Coronary artery (tissue), 2 donors: ENCODE measurements at regions not wholly inside any gene's neighbourhood (a gene's known extent, or its start where the extent isn't known, plus 50 kb on each side); places are given as distances from the start of the nearest gene placed in this dataset.

Experiments used
- DNase-seq: peaks from one replicate; pipeline ENCODE4 v3.0.0-alpha.2; 2017; ENCODE audit warnings: low spot score
- H3K27ac ChIP-seq, 2 donors: fragments of 200-600 bp; sonication (generic); one replicate each; pipeline ENCODE4 v1.5.1; 2016 to 2019
- H3K4me3 ChIP-seq: fragments of 200-600 bp; sonication (generic); 2 replicates; pipeline ENCODE4 v1.5.1; 2016; ENCODE audit warnings: mild to moderate bottlenecking, moderate library complexity
- CTCF ChIP-seq: fragments of 200-600 bp; sonication (generic); IDR thresholded peaks from one replicate; pipeline ENCODE4 v1.5.1; 2019; ENCODE audit warnings: antibody characterized with exemption

DNA sequence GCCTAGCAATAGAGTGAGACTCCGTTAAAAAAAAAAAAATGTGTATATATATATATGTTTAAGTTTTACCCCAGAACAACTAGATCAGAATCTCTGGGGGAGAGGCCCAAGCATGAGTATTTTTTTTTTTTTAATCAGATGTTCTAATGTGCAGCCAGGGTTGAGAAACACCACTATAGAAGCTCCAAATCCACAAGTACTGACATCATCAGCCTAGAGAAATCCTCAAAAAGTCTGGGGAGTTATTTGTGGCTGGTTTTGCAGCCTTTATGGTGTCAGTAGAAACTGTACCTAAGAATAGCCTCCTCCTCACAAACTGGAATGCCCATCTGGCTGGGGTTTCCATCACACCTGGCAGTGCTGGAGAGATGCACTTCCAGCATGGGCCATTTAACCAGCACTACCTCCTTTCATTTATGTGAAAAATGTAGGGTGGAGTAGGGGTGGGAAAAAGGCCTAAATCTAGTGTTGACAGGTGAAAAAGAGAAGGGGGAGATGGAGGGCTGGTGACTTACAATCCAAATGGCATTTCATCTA, 93.5 kb downstream of the CBLL2 start:
- H3K4me3 ChIP-seq: no peak overlapping the region
- no peak for DNase-seq
- no peak overlapping the region for H3K27ac ChIP-seq
- TF ChIP-seq CTCF: no peak

- no peak overlapping the region for H3K27ac ChIP-seq
- no peak for TF ChIP-seq CTCF
- no peak overlapping the region for H3K4me3 ChIP-seq
- no peak for DNase-seq
Observed at GRCh38 chrX:22366906-22367305, 94.2 kb downstream of the CBLL2 start.

GRCh38 chrX:22373094-22373493, 100.4 kb downstream of the CBLL2 start:
- no peak overlapping the region for H3K27ac ChIP-seq
- H3K4me3 ChIP-seq: no peak overlapping the region
- no peak for TF ChIP-seq CTCF
- no peak for DNase-seq

DNA sequence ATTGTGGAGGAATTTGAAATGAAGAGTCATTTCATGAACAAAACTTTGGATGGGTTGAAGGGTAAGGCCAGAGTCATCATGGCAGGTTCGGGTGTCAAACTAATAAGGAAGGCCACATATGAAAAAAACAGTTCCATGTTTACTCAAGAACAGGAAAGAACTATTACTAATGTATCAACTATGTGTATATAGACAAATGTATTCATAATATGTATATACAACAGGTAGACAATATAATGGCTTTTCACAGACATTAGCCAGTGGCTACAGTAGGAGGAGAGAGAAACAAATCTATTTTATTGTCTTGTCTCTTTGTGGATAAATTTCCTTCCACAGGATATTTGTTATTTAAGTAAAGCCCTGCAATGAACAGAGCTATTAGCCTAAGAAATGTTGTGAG, 101.1 kb downstream of the CBLL2 start:
- no peak for TF ChIP-seq CTCF
- DNase-seq: no peak
- Histone ChIP-seq H3K27ac (no peak overlapping the region), H3K4me3 (no peak overlapping the region)

- TF ChIP-seq CTCF: no peak
- no peak for DNase-seq
- Histone ChIP-seq H3K4me3 (no peak overlapping the region), H3K27ac (no peak overlapping the region)
Observed at GRCh38 chrX:22376369-22376768, 103.7 kb downstream of the CBLL2 start.

GRCh38 chrX:22378296-22378695, 105.6 kb downstream of the CBLL2 start:
- DNase-seq: no peak
- H3K27ac ChIP-seq: no peak overlapping the region
- TF ChIP-seq CTCF: no peak
- no peak overlapping the region for H3K4me3 ChIP-seq

DNA sequence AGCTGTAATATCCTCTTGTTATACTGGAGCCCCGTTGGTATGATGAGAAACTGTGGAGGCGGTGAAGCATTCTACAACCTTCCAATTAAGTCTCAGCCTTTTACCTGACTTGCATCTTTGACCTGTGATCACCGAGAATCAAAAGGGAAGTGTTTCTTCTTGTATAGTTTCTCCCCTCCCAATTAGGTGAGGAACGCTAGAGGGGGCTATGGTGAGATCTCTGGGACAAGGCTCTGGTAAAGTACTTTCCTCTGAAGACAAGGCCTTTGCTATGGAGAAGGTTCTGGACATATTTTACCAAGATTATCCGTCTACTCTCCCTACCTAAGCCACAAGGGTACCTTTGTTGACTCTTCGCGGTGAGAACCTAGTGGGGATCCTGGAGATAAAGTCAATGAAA, 111.3 kb downstream of the CBLL2 start:
- no peak for TF ChIP-seq CTCF
- Histone ChIP-seq H3K4me3 (no peak overlapping the region), H3K27ac (no peak overlapping the region)
- DNase-seq: no peak
